ENCODE measurements at regions not wholly inside any gene's neighbourhood (a gene's known extent, or its start where the extent isn't known, plus 50 kb on each side); places are given as distances from the start of the nearest gene placed in this dataset.
"Not testable (repeated sequence)": the region's sequence is repeated elsewhere in the genome, so short reads cannot be mapped to it uniquely, and the experiment has no call there.

GRCh38 chr9:135378751-135379150 is 100.8 kb upstream of the PPP1R26 start:
- DNase-seq (ENCODE audit: low spot score): no peak

GRCh38 chr9:135379540-135380267 is 99.9 kb upstream of the PPP1R26 start:
- peak; percentile 63 for DNase-seq (ENCODE audit: low spot score)

- DNase-seq (ENCODE audit: low spot score): no peak
Measured at GRCh38 chr9:135380311-135380960, 99.1 kb upstream of the PPP1R26 start.

DNA sequence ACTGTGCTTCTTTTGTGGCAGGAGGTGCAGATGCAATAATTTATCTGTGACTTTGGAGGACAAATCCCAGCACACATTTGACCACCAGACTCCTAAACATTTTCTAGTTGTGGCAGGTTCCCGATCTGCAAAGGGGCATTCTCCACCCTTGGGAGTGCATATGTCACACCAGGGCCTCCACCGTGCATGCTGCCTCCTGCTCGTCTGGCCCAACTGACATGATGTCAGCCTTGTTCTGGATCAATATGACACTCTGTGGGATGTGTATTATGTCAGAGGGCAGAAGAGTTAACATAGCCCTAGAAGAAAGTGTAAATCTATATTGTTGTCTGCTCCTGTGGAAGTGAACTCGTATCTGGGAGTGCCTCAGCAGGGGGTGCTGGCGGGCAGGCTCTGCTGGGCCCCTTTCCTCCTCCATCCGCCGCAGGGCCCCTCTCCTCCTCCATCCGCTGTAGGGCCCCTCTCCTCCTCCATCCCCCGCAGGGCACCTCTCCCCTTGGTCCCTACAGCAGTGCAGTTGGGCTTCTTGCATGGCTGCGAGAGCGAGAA is 97.7 kb upstream of the PPP1R26 start:
- no peak for DNase-seq (ENCODE audit: low spot score)

- DNase-seq (ENCODE audit: low spot score): no peak
Measured at GRCh38 chr9:135384226-135384625, 95.4 kb upstream of the PPP1R26 start.

- not testable (repeated sequence) for DNase-seq (ENCODE audit: low spot score)
Measured at GRCh38 chr9:135384815-135385405, 94.7 kb upstream of the PPP1R26 start.

GRCh38 chr9:135385793-135386192 is 93.8 kb upstream of the PPP1R26 start:
- DNase-seq (ENCODE audit: low spot score): no peak

- no peak for DNase-seq (ENCODE audit: low spot score)
Measured at GRCh38 chr9:135387976-135388375, 91.6 kb upstream of the PPP1R26 start.

- DNase-seq (ENCODE audit: low spot score): no peak
Measured at GRCh38 chr9:135388530-135388929, 91.1 kb upstream of the PPP1R26 start.

GRCh38 chr9:135391759-135392158 is 87.8 kb upstream of the PPP1R26 start:
- DNase-seq (ENCODE audit: low spot score): no peak

DNA sequence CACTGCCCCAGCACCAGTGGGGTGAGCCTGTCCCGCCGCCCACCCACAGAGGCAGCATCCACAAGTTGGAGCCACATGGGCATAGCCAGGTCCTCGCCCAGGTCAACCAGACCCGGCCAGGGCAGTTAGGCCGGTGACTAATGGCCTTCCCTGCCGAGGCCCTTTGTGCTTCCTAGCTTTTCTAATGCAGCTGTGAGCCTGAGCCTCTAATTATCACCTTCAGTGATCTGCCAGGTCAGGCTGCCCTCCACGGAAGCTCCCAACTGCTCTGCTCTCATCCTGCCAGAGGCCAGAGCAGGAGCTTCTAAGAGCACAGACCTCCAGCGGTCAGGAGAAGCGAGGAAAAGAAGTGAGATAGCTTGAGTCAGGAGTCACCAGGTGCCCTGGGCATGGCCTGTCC is 87.1 kb upstream of the PPP1R26 start:
- no peak for DNase-seq (ENCODE audit: low spot score)

DNA sequence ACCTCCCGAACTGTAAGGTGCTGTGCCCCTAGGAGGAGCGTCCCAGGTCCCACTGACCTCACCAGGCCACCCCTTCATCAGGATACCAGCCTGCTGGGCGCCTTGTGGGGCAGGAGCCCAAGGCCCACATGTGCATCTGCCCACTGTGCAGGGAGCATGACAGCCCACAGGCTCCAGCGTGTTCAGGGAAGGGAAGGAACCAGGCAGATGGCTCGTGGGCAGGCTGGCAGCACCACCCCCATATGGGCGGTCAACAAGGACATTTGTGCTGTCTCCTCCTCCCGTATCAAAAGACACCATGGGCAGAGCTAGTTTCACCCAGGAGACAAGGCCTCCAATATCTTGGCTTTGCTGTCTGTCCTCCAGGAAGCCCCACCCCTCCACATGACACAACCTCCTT is 85.5 kb upstream of the PPP1R26 start:
- DNase-seq (ENCODE audit: low spot score): no peak

- no peak for DNase-seq (ENCODE audit: low spot score)
Measured at GRCh38 chr9:135394699-135395645, 84.6 kb upstream of the PPP1R26 start.

- DNase-seq (ENCODE audit: low spot score): no peak
Measured at GRCh38 chr9:135397142-135397541, 82.4 kb upstream of the PPP1R26 start.

- no peak for DNase-seq (ENCODE audit: low spot score)
Measured at GRCh38 chr9:135399000-135399649, 80.5 kb upstream of the PPP1R26 start.

- no peak for DNase-seq (ENCODE audit: low spot score)
Measured at GRCh38 chr9:135400496-135400895, 79.1 kb upstream of the PPP1R26 start.

DNA sequence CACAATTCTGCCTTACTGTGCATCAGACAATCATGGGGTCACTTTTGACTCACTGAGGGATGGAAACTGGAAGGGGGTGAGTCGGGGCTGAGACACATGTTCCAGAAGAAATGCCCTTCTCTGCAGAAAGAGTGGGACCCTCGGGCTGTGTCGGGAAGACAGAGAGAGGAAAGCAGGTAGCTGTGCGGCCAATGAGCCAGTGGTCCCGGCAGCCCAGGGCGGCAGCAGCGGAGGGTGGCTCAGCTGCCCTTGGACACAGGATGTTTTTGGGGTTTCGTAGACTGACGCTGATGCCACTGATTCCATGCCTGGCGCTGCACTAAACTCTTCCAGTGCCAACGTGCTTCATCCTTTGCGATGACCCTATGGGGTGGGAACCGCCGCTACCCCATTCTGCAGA is 78.4 kb upstream of the PPP1R26 start:
- no peak for DNase-seq (ENCODE audit: low spot score)

DNA sequence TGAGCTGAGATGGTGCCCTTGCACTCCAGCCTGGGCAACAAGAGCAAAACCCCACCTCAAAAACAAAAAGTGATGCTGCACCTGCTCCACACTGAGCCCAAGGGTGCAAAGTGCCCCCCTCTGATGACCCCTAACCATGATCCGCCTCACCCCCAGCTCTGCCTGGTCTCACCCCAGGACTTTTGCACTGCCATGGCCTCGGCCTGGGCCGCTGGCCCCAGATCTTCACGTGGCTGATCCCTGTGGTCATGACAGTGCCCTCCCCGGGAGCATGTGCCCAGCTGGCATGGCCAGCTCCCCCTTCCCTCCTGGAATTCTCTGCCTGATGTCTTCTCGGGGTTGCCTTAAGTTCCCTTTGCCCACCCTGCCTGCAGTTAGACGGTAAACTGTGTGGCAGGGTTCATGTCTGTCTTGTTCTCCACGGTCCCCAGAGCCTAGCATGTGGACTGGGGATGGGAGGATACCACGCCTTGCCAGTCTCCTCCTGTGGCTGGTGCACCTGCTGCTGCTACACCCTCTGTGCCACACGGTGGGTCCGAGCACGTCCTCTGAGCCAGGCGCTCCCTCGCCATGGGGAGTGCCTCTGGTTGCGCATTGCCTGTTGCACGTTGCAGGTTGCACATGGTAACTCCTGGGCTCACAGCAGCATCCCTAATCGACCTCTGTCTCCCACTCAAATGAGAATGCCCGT is 77.4 kb upstream of the PPP1R26 start:
- no peak for DNase-seq (ENCODE audit: low spot score)

DNA sequence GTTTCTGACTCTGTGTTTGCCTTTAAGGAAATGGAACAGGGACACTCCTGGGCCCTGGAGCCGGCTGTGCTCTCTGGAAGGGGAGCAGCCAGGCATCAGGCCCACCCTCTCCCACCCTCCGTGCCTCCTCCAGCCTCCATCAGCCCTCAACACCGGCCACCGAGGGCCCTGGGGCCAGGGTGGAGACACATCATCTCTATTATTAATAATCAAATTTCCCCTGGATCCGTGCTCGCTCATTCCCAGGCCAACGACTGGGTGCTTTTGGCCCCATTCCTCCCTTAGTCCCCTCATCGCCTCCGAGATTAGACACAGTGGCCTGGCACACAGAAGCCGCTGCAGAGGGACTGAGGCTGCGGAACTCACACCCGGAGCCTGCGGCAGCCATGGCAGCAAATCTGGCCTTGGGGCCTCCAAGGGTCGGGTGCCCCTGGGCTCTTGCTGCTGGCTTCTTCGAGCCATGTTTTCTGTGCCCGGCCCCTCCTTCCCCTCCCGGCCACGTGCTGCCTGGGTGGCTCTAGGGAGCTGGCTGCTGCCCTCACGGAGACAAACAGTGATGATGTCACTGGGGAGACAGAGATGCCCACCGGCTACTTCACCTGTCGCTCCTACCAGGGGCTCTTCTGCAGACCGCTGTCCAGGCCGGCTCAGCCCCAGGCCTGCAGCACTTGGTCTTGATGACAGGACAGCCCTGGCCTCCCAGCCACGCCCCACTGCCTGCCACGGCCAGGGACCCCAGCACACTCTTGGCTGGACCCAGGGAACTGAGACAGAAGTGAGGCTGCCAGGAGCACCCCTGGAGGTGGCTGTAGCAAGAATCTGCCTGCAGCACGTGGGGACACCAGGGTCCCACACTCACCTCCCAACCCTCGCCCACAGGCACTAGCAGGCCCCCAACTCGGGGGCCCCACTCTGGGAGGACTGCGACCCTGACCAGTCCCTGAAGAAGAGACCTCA is 76.6 kb upstream of the PPP1R26 start:
- DNase-seq (ENCODE audit: low spot score): no peak
